HG03432 (cell line): ENCODE measurements at regions not wholly inside any gene's neighbourhood (a gene's known extent, or its start where the extent isn't known, plus 50 kb on each side); places are given as distances from the start of the nearest gene placed in this dataset.

Source experiments
- ATAC-seq: cut with Tn5 transposase; IDR thresholded peaks from one replicate; pipeline ENCODE4 v1.9.1; 2021; ENCODE audit warnings: mild to moderate bottlenecking, moderate library complexity; ENCODE audit not compliant: unreplicated experiment

DNA sequence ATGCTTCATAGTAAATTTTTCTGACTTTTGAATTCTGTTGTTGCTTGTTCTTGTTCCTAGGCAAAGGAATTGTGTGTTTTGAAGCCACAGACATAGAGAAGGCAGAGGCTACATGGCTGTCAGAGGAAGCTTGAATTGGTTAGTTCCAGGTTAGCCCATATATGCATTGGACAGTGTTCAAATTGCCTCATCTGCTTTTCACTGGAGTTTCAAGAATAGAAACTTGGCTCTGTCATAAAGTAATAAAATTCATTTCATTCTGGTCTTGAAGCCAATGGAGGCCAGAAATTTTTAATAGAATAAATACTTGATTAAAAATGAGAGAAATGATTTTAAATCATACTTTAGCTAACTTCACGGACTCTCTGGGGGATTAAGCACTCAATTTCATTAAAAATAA is 178.0 kb downstream of the YIPF5 start:
- no peak for ATAC-seq

DNA sequence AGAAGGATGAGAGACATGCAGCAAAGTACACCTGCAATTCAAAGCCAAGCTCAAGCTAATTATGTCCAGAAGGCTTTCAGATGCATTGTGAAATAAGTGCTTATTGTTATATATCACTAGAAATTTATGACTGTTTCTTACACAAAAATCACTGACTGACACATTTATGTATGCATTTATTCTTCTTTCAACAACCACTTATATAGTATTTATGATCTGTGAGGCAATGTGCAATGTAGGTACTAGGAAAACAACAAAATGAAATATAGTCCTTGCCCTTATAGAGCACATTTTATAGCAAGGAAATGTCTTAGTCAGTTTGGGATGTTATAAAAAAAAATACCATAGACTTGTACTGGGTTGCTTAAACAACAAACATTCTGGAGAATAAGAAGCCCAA is 167.6 kb downstream of the YIPF5 start:
- no peak for ATAC-seq

DNA sequence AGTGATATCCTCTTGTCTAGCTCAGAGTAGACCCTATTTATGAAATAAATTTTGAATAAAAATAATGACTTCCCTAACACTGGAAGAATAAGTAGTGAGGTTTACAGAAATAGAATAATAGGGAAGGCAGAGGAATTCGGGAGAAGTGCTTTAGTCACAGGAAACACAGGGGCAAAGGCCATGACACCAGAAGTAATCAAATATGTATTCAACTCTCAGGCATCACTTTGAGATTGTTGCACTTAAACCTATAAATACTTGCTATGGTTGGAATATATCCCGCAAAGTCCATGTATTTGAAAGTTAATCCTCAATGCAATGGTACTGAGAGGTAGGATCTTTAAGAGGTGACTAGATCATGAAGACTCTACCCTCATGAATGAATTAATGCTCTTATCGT is 166.8 kb downstream of the YIPF5 start:
- no peak for ATAC-seq

DNA sequence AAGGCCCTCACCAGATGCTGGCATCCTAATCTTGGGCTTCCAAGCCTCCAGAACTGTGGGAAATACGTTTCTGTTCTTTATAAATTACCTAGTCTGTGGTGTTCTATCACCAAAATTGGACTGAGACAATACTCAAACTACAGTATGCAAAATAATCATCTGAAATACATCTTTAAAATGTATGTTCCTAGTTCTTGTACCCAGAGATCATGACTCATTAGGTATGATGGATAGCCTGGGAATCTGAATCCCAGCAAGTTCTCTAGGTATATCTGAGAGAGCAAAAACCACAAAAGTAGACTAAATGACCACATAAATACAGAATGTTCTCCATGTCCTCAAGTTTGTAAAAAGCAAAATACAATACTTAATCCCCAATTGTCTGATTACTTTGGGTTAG is 166.3 kb downstream of the YIPF5 start:
- ATAC-seq = no peak

DNA sequence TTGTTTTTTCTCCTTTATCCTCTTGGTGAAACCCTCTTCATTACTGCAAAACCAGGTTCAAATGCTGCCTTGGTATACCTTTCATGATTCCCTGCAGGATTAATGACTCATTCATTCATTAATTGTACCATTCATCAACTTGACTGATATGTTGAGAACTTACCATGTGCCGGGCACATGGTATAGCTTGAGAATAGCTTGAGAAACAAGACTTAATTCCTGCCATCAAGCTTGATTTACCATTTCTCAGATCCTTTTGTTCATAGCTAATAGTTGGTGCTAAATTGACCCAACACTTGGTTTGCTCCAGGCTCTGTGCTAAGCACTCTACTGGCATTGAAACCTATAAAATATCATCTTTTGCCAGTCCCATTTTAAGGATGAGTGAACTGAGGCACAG is 165.7 kb downstream of the YIPF5 start:
- no peak for ATAC-seq

DNA sequence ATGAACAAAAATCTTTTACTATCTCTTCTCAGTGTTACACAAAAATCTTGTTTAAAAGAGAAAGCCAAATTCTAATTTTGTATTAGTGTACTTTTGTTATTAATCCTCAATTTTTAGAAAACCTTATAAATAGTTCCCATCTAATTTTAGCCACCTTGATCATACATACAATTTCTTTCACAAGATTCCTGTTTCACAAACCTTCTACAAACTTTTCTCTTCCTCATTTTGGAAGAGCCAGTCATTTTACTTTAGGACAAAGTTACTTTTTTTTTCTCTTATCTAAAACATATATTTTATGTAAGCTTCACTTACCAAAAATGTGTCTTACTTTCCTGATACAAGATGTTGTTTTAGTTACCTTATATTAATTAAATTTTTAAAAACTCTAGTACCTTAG is 161.3 kb downstream of the YIPF5 start:
- no peak for ATAC-seq

DNA sequence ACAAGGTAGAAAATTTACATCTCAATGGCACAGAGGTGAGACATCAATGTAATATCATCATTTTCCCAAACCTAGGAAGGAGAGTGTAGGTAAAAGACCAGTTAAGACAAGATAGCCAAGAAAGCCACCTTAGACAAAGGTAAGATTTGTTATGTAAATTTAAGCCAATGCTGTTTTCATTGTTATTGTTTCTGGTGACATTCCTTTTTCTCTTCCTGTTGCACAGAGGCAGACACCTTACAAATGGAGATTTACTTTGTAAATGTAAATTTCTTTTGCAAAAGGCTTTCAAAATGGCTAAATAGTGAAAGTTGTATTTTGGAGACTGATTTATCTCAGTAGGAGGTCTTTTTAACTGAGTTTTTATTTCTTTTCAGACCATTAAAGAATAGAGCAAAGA is 159.1 kb downstream of the YIPF5 start:
- no peak for ATAC-seq

DNA sequence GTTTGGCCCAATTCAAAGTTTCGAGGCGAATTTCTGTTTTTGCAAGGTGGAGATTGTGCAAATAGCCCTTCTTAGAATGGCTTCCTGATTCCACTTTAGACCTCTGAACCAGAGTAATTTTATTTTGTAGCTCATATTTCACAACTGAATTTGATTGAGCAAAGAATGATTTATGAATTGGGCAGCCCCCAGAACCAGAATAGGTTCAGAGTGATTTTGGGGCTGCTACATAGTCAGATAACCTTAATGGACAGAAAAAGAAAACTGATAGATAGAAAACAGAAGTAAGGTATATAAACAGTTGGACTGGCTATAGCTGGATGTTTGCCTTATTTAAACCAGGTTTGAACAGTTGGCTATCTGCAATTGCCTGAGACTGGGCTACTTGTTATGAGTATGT is 156.6 kb downstream of the YIPF5 start:
- ATAC-seq = no peak

DNA sequence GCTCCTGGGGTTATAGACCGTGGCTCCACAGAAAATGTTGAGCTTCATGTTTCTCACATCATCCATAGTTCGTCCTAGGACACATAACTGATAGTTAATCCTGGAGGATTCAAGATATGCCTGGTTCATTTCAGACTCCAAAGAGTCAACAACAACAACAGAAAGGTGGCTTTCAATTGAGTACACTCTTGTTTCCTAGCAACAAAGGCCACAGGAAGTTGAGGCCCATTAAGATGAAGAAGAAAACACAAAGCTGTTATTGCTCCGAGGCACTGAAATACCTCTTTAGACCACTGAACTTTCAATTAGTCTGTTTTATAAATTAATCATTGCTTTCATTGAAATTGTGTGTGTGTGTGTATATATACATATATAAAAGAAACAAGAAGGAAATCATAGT is 154.5 kb downstream of the YIPF5 start:
- ATAC-seq = no peak

DNA sequence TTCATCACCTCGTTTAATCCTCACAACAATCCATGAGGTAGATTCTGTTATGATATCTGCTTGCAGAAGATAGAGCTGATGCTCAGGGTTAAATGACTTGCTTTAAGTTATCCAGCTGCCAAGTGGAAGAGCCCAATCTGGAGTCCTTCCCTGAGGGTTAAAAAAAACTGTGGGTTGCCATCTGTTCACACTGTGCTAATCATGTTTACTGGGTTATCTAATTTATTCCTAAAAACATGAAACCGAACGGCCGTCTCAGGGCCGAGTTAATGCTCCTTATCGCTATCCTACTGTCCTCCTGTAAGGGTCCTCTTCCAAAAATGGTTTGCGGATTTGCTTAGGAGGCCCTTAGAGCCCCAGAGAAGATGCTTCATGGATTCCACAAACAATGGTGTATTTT is 153.3 kb downstream of the YIPF5 start:
- ATAC-seq = no peak

DNA sequence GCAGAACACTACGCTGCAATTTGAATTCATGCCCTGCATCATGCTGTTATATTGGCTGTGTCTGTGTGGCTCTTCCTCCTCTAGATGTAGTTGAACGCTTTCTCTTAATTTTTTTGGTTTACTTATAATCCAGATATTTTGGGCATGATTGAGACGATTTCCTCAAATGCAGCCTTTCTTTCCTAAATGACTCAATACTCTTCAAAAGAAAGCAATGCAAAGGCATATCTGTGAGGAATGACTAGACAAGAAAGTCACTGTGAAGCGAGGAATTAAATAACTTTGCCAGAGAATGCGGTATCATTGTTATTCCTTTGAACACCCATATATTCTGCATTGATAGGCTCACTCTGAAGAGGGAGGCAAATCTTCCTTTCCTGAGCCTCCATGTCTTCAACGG is 152.8 kb downstream of the YIPF5 start:
- no peak for ATAC-seq

DNA sequence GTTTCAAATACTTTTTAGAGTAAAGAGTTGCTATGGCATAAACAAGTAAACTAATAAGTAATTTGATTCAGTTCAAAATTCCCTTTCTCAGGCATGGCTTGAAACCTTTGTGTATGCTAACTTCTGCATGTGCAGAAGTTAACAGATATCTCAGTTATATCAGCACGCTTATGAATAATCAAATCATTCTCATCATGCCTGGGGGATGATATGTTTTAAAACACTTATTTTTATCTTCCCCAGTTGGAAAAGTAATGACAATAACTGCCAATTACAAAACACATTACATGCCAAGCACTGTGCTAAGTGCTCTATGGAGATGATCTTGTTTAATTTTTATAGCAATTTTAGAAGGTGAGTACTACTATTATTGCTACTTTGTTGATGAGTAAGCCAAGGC is 146.4 kb downstream of the YIPF5 start:
- ATAC-seq = no peak

DNA sequence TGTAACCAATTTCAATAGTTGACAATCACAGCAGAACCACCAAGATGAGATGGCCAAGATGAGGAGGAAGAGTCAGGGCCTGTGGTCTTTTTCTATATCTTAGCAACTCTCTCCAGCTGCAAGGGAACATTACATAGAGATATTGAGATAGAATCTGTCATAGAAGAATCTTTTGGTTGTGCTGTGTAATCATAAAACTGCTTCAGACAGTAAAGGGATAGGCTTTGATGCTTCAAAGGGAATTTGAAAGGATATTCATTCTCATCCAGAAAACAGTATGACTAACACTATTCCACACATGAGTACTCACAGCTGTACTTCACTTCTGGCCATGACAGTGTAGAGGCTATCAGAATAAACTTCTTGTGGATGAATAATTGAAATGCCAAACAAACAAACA is 145.9 kb downstream of the YIPF5 start:
- no peak for ATAC-seq

DNA sequence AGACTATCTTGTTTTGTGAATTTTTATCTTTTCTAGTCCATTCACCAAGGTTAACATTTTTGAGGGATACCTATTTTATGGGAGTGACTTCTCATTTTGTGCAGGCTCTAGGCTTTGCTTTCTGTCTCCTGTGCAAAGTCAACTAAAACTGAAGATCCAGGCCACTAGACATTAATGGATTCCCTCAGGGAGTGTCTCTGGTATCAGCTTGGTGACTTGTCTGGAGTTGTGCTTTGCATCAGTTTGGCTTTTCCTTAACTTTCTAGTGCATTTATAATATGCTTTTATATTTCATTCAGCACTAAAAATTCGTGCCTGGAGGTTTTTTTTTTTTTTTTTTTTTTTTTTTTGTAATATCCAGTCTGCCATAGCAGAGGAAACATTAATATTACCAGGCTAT is 144.2 kb downstream of the YIPF5 start:
- no peak for ATAC-seq

DNA sequence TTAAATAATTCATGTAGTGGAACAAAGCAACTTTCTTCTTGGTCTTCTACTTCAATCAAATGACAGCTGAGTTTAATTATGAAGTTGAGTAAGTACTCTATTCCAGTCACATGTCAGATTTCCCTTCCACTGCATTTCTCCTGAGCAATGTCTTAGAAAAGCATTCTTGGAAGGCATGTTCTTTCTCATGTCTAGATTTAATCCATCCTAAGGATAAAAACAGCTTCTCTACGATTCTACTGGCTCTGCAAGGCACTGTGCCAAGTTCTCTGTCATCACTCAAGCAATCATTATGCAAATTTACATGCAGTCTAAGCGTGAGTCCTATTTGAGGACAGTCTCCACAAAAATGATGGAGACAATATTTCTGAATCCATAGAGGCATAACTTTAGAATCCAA is 142.4 kb downstream of the YIPF5 start:
- no peak for ATAC-seq

DNA sequence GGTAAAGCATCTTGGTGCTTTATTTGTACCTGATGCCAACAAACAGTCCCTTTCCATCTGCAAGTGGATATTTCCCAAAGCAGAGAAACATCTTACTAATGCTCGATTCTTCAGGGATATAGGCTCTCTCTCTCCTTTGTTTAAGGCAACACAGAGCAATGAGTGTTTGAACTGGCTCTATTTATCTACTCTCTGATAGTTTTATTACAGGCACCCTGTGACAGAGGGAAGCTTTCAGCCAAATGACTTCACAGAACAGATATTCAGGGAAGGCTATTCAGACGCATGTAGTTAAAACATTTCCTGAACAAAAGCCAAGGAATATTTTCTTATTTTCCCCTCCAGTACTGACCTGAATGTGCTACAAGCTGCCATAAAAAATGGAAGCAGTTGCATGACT is 141.8 kb downstream of the YIPF5 start:
- ATAC-seq = no peak

DNA sequence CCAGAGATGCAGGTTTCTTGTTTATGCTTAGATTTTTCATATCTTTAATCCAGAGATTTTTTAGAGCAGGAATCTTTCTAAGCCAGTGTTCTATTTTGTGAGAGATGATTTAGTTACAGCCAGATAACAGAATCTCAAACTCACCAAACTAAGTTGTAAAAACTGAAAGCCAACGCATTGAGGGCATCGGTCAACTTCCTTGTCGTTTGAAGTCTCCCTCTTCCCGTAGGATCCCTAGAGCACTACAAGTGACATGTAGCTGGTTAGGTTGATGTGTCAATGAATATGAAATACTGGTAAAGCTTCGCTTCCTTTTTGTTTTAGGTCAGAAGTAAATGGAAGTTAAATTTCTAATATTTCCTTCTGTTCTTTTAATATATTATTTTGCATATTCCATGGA is 139.6 kb downstream of the YIPF5 start:
- ATAC-seq = no peak

DNA sequence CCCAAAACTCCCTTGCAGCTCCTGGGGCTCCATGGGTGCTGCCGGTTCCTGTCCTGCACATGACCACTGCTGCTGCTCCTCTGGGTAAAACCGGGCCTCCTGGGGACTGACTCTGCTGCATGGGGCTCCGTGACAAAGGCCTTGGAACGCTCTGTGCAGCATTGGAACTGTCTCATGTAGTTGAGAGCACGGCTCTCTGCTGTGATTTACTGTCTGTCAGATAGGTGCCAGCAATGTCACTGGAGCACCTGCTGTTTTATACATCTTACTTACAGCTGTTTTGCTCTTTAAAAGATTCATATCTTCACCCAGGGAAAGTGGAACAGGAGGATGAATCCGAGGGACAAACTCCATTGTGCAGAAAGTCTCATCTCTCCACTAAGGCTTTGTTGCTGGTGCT is 138.1 kb downstream of the YIPF5 start:
- ATAC-seq = no peak

DNA sequence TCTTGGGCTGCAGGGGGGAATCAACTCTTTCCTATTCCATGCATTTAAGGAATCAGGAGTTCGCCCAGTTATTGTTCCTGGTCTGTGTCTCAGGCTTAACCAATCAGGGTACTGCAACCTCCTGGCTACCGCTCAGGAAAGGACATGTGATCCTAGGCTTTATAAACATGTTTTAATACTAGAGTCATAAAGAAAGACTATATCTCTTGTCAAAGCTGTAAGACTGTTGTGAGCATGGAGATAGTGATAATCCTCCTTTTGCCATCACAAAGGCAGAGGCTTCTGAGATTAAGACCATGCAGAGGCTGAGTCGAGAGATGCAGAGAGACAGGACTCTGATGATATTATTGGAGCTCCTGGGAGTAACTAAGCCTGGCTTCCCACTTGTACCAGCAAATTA is 137.0 kb downstream of the YIPF5 start:
- no peak for ATAC-seq

DNA sequence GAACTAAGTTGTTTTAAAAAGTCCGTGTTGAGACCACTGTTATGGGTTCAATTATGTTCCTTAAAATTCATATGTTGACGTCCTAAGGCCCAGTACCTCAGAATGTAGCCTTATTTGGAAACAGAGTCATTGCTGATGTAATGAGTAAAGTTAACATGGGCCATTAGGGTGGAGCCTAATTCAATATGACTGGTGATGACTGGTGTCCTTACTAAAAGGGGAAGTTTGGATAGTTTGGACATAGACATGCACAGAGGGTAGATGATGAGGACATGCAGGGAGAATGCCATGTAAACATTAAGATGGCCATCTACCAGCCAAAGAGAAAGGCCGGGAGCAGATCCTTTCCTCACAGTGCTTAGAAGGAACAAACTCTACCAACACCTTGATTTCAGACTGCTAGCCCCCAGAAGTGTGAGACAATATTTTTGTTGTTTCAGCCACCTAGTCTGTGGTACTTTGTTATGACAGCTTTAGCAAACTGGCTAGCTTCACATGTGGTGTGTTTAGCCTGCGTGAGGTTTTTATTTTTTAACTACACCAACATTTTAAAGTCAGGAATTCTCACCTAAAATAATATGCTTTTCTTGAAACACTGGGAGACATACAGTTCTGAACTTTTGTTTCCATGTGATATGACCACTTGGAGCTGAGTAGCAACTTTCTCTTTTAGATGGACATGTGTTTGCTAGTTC is 135.3 kb downstream of the YIPF5 start:
- no peak for ATAC-seq

DNA sequence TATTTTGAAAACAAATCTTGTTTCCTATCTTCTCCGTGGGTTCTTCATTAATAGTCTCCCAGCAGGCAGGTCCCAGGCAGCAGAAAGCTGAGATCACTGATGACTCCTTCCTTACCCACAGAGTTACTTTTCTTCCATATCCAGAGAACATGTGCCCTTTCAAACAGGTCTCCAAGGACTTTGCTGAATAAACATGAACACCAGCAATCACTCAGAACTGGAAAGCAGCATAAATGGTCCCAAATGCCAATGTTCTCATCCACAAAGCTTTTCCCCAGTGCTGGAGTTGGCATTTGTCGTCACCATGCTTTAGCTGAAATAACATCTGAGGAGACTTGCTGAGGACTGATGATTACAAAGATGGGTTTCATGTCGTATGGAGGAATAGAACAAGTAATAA is 134.0 kb downstream of the YIPF5 start:
- no peak for ATAC-seq

DNA sequence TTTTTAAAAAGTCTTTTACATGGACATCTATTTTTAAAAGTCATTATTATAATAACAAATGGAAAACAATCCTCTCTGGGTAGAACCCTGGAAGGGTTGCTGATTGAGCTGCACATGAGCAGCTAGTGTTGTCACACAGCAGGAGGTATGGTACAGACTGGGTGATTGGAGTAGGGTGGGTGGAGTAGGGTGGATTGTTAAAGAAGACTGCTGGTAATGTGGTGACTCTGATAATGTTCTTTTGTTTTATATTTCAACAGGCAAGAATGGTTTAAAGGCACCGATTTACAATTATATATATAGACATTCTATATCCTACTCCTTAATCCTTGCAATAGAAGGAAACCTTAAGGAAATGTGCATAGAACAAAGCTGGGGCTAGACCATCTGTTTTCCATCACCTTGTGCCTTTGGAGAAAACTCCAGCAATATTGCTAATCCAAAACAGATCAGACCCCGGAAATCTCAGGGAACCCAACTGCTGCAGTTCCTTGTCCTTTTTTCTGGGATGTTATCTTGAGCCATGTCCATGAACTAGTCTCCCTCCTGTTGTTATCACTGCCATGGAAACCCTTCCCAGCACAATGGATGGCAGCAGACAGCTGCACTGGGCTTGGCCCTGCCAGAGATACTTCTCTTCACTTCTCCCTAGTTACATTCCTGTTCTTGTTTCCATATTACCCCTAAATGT is 129.7 kb downstream of the YIPF5 start:
- no peak for ATAC-seq

DNA sequence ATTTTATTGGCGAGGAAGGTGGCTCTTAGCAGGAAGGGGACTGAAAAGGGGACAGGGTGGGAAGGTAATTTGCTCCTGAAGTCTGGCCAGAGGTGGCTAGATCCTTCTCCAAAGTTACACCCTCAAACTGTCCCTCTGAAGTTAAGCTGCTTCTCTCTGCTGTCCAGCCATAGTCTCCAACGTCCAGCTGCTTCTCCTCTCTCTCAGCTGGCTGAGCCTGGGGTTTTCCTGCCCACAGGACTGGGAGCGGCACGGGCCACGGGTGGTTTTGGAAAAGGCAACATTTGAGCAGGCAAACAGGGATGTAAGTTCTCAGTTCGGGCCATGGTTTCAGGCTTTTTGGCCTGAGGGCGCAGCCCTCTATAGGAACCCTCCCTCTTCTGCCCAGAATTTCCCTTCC is 128.3 kb downstream of the YIPF5 start:
- no peak for ATAC-seq
